Tibial nerve (tissue), 3 donors: ENCODE measurements at regions not wholly inside any gene's neighbourhood (a gene's known extent, or its start where the extent isn't known, plus 50 kb on each side); places are given as distances from the start of the nearest gene placed in this dataset.

ENCODE experiments used
- CTCF ChIP-seq, 5 experiments: fragments of 200-600 bp in 3 of 5; fragments of 450-650 bp in 2 of 5; sonication (generic) in 3 of 5; IDR thresholded peaks; one replicate each; pipeline ENCODE4 v1.5.1; 2016 to 2019; ENCODE audit warnings: antibody characterized with exemption in 5 of 5, mild to moderate bottlenecking in 3 of 5, moderate library complexity in 2 of 5
- POLR2A ChIP-seq, 2 donors: fragments of 450-650 bp; IDR thresholded peaks; one replicate each; pipeline ENCODE4 v1.6.1; 2017; ENCODE audit warnings: antibody characterized with exemption in 2 of 2, mild to moderate bottlenecking in 2 of 2, moderate library complexity in 2 of 2

GRCh38 chr2:51846796-51847195 is 814.9 kb upstream of the NRXN1 start:
- TF ChIP-seq CTCF (IDR thresholded peaks at IDR 0.05) (no peak), POLR2A (IDR thresholded peaks at IDR 0.05) (no peak)
